GM18519 (cell line): ENCODE measurements at regions not wholly inside any gene's neighbourhood (a gene's known extent, or its start where the extent isn't known, plus 50 kb on each side); places are given as distances from the start of the nearest gene placed in this dataset.
"Not testable (repeated sequence)": the region's sequence is repeated elsewhere in the genome, so short reads cannot be mapped to it uniquely, and the experiment has no call there.

Source experiments
- ATAC-seq: cut with Tn5 transposase; IDR thresholded peaks from one replicate; pipeline ENCODE4 v1.9.1; 2021; ENCODE audit warnings: mild to moderate bottlenecking, moderate library complexity; ENCODE audit not compliant: unreplicated experiment, low FRiP score

DNA sequence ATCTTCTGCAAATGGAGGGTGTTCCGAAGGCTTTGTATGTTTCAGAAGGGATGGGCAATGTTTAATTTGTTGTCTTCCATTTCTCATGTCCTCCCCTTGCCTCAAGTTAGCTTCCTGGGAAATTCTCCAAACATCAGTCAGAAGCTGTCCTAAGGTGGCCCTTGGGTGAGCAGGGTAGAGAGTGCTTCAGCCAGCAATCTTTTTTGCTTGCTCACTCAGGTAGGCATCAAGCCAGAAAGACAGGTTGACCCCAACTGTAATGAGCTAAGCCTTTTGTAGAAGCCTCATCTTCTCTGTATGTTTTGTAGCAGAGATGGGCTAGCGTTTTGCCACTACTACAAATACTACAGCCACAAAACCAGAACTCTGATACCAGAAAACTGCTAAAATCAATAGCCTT lies 321.5 kb upstream of the FAM78B start:
- ATAC-seq, result no peak

DNA sequence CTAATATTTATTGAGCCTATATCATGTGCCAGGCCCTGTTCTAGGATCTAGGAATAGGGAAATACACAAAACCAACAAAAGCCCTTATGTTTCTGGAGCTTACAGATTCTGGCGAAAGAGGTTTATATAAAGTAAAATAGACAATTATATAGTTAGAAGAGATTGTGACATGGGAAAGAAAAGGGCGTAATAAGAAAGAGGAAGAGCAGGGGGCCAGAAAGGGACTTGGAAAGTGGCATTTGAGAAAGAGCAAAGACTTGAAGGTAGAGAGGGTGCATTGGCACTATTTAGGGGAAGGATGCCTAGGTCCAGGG lies 322.5 kb upstream of the FAM78B start:
- ATAC-seq, result no peak

DNA sequence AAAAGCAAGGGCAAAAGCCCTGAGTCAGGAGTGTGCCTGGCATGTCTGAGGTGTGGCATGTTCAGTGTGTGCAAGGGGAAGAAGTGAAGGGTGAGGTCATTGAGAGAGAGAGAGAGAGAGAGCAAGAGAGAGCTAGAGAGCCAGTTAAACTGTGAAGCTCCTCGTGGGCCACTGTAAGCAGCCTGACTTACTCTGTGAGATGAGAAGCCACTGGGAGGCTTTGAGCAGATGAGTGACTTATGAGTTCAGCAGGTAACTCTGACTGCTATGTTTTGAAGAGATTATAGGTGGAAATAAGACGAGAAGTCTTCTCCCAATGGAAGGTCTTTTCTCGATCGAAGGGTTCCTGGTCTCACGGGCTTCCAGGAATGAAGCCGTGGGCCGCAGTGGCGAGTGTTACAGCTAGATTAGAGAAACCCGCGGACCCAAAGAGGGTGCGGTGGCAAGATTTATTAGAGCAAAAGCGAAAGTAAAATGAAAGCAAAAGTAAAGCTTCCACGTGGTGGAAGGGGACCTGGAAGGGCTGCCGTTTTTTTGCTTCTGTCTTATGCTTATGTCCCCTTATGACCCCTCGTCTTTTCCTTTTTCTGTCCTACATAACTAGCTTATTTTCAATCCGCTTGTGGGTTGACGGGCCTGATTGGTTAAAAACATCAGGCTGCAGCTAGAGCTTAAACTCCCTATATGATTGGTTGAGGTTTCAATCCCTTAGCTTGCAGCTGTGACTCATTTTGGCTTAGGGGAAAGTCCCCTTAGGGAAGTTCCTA lies 323.1 kb upstream of the FAM78B start:
- ATAC-seq, result peak; percentile 72

DNA sequence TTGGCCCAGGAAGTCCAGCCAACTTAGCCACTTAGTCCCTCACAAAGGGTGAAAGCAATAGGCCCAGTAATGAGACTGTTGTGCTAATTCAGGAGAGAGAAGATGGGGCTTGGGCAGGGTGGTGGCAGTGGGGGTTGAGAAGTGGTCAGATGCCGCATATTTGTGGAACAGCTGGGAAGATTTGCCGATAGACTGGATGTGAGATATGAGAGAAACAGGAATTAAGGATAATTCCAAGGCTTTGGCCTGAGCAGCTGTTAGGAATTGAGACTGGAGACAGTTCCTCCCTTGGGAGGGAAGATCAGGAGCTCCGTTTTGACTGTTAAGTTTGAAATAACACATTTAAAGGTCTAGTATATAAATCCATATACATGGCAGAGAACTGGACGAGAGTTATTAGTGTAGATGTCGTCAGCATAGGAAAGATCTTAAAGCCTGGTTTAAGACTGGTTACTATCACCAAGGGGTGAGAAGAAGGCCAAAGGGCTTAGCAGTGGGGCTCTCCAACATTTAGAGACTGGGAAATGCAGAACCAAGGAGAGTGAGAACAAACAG lies 323.7 kb upstream of the FAM78B start:
- ATAC-seq, result peak; percentile 38

DNA sequence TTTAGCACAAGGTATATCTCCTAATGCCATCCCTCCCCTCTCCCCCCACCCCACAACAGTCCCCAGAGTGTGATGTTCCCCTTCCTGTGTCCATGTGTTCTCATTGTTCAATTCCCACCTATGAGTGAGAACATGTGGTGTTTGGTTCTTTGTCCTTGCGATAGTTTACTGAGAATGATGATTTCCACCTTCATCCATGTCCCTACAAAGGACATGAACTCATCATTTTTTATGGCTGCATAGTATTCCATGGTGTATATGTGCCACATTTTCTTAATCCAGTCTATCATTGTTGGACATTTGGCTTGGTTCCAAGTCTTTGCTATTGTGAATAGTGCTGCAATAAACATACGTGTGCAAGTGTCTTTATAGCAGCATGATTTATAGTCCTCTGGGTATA lies 327.0 kb upstream of the FAM78B start:
- ATAC-seq, result not testable (repeated sequence)

DNA sequence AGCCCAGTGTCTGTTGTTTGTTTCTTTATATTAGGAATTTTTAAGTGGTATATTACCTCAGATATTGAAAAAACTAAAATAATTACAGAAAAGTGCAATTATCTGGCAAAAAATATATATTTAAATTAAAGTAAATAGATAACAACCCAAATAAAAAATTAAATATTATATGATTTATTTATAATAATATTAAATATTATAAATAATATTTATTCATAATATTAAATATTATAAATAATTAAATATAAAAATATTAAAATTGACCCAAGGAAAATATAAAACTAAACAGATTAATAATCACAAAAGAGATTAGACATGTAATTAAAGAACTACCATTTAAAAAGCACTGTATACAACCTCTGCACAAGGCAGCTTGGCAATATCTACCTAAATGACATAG lies 331.9 kb upstream of the POGK start:
- no peak for ATAC-seq

DNA sequence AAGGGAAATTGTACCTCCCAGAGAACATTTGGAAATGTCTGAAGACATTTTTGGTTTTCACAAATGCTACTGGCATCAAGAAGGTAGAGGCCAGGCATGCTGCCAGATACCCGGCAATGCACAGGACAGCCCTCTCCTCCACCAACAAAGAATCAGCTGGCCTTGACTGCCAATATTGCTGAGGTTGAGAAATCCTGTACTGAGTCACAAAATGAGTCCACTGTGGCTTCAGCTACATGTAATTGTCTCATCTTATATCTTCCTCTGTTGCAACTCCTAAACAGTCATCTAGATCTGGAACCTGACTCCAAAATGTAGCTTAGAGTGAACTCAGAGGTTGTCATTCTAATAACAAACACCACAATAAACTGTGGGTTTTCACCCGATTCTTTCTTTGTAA lies 327.5 kb upstream of the POGK start:
- no peak for ATAC-seq

DNA sequence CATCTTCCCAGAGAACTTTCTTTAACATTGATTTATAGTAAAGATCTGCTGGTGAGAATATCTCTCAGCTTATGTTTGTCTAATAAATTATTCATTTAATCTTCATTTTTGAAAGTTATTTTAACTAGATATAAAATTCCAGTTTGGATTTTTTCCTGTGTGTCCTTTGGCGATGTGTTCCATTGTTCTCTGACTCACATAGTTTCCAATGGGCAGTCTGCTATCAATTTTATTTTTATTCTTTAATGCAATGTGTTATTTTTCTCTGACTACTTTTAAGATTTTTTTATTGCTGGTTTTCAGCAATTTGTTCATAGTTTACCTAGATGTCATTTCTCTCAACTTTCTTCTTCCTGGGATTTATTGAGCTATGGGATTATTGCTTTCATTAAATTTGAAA lies 325.2 kb upstream of the POGK start:
- ATAC-seq, result no peak

DNA sequence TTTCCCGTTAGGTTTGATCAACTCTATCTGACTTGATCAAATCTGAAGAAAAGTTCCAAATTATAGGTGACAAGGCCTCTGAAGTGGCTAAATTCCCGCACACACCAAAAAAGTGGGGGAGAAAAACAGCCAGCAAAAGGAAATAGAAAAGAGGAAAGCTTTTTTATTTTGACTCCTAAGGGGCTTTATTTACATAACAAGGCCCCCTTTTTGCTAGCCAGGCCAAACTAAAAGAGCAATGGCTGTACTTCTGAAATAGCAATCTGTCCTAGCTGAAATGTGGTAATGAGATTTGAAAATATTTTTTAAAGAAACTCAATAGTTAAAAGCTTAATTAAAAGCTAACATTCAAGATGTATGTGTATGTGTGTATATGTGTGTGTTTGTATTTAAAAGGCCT lies 311.5 kb upstream of the POGK start:
- ATAC-seq, result no peak

DNA sequence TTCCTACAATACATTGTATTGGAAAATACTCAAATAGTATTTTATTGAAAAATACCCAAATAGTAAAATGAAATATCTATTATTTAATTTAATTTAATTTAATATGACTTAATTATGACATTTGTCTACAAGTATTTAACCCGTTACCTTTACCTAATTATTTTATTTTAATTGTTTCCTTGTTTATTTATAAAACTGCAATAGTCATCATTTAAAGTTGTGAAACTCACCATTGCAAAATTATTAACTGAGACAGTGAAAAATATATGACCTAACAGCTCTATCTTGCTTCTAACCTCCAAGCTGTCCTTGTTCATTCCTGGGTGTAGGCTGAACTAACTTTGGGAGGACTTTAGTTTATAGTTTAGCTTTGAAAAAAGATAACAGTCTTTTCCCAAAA lies 300.6 kb upstream of the POGK start:
- no peak for ATAC-seq

DNA sequence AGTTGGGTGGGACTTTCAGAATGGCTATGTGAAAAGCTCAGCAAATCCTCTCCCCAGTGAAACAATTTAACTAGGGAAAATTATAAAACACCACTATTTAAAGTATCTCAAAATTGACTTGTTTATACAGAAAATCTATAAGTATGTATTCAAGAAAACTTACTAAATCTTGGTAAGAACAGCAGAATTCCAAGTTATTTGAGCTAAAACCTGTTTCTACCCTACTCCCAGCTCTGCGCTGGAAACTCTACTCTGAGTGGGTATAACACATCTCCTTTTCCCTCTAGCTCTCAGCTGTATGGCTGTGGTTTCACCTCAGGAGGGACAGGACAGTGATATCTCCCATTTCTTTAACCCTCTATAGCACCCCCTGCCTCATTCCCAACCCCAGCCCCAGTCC lies 295.2 kb upstream of the POGK start:
- ATAC-seq, result no peak

DNA sequence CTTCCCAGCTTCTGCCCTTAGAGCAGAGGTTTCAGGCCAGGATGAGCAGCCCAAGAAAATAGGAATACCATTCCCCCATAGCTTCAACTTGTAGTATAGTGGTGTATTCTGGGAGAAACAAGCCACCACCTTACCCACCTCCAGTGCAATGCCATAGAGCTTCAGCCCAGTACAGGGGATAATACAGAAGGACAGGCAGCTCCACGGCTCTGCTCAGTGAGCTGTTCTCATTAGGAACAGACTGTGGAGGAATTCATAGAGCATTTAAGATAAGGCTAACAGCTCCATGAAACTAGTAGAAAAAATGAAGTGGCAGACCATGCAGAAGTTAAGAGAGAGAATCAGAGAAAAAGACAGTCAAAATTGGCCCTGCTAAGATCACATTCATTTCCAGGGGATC lies 294.7 kb upstream of the POGK start:
- ATAC-seq, result no peak

DNA sequence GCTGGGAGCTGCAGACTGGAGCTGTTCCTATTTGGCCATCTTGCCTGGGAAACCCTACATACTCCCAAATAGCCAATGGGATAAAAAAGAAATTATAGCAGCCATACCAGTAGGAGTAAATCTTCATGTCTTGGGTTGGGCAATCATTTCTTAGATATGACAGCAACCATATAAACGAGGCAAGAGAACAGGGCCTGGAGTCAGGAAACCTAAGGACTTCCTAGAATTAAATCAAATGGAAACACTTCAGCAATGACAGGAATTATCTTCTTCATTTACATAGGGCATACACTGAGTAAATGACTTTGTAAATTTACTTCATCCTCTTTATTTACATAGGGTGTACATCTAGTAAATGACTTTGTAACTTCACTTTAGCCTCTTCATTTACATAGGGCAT lies 286.6 kb upstream of the POGK start:
- no peak for ATAC-seq

DNA sequence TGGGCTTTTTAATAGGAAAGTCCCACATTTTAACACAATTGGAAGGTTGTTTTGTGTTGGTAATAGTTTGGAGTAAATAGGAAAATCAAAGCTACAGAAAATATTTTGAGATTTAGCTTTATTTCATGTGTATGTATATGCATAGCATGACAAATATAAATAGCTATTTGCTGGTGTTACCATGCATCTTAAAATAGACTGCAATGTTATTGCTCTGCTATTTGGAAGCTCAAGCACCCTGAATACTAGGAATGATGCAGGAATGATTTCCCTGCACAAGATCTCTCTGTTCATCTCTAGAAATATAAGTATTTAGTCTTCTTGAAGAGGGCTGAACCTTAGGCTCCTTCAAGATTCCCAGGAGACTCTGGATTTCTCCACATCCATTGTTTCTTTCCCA lies 268.3 kb upstream of the POGK start:
- ATAC-seq, result no peak

DNA sequence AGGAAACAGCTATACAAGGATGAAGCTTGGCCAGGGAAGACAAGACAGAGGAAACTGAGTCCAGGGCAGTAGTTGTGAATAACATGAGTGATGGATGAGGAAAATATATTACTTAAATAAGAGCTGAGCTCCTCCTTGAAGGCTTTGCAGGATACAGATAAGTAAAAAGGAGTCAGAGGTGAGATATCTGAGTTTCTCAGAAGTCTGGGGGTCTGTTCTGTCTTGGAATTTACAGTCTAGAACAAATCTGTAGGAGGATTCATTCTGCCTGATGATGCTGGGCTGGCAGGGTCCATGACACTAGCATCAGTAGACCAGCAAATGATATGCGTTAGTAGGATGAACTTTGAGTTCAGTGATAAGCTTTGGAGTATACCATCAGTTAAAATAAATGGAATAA lies 266.1 kb upstream of the POGK start:
- no peak for ATAC-seq

DNA sequence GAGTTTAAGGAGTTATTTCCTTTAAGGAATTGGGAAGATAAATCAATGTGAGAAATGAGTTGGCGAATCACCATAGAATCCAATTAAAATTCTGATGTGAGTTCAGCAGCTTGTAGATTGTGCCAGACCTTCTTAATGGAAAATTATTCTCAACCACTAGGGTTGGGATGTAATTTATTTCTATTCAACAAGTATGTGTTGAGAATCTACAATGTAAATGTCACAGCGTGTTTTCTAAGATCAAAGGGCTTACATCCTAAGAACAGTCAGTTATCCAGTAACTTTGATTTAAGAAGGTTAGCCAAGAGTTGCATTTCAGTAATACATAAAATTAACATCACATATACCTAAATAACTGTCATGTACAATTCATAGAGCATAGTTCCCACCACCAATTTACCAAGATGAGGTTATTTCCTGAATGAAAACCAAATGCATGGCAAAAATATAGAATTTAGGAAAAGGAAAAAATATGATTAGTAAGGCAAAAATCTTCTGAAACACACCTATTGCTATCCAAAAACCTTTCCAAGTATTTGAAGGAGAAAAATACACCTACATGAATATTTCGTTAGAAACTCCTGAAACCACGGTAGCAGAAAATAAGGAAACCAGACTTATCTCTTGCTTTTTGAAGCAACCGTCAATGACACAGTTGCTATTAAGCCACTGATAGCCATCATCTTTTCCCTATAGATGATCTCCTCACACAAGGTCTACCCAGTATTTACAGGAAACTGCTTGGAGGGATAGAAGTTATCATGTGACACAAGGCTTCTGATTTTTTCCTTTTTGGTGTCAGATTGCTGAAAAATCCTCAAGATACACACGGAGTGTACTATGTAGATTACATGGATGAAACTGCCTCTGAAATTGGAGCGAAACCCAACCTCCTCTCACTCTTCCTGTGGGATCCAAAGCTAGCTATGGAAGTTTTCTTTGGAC lies 259.4 kb upstream of the POGK start:
- ATAC-seq, result no peak

DNA sequence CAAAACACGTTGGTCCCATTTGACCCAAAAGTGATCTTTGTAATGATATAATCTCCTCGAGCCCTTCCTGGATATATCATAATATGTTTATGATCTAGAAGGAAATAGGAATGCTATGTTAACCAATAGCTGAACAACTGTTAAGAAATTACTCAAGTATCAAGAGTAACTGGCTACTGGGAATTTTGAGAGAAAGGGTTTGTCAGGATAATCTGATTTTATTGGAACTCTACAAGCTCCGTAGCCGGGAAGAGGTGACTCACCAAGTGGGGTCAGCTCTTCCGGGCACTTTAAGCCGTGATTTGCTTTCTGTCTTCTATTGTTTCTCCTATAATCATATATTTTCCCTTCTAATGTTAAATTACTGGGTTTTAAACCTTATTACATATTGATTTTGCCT lies 250.5 kb upstream of the POGK start:
- no peak for ATAC-seq

DNA sequence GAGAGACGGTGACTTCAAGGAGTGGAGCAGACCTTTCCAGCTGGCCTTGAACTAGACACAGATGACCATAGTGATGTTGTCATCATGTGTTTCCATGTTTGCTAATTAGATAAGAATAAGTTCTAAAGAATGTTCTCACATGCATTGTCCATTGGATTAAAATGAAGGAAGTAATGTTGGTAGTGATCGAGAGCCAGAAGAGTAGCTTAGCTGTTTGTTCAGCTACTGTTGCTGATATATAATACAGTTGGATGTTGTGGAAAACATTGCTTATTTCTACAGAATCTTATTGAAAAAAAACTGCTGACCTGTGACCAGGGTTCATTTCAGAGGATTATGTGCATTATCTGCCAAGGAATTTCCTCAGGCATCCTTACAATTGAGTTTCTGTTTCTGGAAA lies 249.1 kb upstream of the POGK start:
- ATAC-seq, result no peak

DNA sequence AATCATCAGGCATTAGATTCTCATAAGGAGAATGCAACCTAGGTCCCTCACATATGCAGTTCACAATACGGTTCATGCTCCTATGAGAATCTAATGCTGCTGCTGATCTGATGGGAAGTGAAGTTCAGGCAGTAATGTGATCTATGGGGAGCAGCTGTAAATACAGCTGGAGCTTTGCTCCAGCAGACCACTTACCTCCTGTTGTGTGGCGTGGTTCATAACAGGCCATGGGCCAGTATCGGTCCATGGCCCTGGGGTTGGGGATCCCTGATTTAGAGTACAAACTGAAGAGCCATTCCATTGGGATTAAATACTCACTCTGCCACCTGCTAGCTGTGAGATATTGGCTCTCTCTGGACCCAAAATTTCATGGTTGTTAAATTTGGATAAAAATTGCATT lies 244.6 kb upstream of the POGK start:
- no peak for ATAC-seq

DNA sequence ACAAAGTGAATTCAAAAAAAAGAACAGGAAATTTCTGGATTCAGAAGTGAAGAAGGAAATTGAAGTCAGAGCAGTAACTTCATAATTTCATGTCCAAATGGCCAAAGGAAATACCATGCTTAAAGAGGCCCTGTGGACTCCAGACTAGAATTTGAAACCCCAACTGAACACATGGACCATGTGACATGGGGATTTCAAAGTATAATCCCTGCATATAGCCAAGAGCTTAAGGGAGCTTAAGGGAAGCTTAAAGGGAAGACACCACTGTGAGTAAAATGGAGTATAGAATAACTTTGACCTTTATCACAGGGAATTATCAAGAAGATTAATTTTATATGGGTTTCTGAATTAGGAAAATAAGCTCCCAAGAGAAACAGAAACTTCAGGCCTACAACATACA lies 241.8 kb upstream of the POGK start:
- ATAC-seq, result no peak

DNA sequence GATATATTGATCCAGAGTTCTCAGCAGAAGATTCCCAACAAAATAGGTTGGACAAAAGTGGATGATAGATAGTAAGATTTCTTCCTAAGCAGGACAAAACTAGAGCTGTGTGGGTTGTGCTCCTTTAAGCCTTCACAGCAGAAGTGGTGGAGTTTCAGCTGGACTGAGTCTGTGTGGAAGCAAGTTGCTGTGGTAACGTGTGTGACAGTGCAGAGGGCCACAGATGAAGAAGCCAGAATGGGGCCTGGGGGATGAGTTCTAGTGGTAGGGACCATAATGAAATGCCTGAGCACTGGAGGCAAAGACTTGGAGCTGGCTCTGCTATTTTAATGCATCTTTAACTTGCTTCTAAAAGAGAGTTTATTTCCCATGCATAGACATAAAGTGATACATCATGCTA lies 238.7 kb upstream of the POGK start:
- no peak for ATAC-seq
